GM21576 (cell line): ENCODE measurements at regions not wholly inside any gene's neighbourhood (a gene's known extent, or its start where the extent isn't known, plus 50 kb on each side); places are given as distances from the start of the nearest gene placed in this dataset.
A peak's percentile ranks its signal among the peaks of the same experiment; 100 is the strongest.
"Not testable (repeated sequence)": the region's sequence is repeated elsewhere in the genome, so short reads cannot be mapped to it uniquely, and the experiment has no call there.

Source experiments
- ATAC-seq: cut with Tn5 transposase; IDR thresholded peaks from one replicate; pipeline ENCODE4 v1.9.1; 2021; ENCODE audit warnings: mild to moderate bottlenecking, moderate library complexity; ENCODE audit not compliant: unreplicated experiment

DNA sequence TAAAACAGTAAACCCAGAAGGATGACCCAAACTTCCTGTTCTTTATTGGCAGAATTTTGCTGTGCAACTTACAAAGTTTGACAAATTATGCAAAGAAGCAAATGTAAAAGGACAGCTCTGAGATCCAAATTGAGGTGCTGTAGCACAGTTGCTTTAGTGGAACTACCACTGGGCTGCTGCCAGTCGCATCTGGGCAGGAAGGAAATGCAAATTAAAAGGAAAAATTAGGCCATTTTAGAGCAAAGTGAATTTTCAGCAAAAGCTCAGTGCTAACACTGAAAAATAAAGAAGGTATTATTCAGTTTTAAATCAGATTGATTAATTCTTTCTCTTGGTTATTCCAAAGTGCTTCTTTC is 104.5 kb downstream of the ZMAT3 start:
- peak; percentile 34 for ATAC-seq

DNA sequence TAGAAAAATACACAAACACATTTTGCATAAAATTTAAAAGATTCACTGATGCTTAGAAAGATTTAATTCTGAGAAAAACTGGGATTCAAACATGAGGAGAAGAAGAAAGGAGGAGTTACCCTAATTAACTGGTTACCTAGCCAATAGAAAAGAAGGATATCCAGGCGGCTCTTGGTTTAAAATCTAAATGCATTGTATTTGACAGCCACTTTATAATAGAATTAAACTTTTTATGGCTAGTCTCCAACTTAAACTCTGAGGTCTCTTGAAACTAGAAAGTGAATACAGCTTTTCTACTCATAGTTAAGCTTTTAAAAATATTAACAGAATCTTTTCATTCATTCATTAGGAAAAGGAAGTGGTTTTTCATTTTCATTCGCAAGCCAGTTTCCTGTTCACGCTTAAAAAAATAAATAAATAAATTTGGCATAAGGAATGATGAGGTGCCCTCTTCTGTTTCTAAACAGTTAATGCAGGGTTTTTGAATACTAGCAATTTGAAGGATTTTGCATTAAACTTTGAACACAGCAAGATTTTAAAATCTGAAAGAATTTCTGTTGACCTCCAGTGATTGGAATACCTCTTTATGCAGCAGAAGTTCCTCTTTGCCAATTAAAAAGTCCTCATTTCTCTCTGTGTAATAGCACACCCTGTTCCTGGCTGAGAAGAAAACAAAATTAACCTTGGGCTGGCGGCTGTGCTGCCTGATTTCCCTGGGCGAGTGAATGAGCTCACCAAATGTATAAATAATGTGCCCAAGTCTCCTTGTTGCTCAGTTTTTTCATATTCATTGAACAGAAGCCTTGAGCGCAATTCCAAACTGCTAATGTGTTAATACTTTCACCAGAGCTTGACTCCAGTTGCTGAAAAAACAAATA is 105.1 kb downstream of the ZMAT3 start:
- ATAC-seq: peak; percentile 36

DNA sequence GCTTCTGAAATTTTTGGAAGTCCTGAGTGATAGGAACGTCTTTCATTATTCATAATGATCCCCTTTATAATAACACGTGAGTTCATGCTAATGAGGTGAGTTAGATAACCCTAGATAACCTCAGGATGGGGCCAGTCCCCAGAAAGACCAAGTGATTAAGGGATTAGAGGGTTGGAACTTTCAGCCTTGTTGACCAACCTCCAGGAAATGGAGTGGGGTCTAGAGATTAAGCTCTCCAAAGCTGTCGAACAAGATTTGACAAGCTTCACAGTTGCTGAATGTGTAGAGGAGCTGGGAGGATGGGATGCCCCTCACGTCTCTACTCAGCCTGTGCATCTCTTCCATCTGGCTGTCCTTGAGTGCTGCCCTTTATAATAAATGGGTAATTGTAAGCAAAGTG is 107.1 kb downstream of the ZMAT3 start:
- no peak for ATAC-seq

DNA sequence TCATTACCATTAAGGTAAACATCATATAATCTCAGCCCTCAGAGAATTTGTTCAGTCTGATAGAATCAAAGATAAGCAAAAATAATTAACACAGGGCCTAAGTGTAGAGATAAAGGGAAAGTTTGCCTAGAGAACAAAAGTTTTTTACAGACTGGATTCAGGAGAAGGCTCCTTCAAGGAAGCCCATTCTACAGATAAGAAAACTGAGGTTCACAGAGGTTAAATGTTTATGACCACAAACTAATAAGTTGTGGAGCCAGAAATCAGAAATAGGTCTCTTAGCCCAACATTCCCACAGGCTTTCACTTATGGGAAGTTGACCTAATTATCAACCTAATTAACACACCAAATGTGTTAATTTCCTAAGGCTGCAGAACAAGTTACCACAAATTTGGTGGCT is 110.7 kb downstream of the ZMAT3 start:
- no peak for ATAC-seq

DNA sequence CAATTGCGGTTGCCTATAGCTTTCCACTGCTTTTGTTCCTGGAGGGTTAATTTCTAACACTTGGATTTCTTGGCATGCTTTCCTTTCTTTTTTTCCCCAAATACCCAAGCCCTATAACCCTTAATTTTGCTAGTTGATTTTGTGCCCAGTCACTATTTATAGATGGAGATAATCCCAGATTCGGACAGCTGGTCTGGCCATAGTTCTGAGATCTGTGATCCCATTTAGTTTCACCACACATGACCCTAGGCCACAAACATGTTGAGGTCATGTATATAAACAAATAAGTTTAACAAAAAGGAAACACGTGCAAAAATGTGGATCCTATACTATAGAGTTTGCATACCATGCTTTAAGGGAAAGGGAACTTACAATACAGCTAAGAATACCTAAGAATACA is 111.4 kb downstream of the ZMAT3 start:
- no peak for ATAC-seq

DNA sequence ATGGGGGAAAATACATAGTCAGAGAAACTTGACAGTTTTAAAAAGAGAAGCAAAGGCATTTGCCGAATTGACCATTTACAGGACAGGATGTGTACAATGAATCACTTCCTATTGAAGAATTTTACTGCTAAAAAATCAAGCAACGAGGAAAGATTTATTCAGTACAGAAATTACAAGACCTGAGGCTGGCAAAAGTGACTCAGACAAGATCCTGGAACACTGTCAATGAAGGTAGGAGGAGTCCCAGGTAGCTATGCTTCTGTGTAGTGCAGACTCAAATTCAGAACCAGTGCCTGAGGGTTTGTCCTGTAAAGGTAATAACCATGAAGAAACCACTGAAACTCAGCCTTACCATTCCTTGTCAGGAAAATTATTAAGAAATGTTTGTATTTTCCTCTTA is 120.9 kb downstream of the ZMAT3 start:
- ATAC-seq: no peak

DNA sequence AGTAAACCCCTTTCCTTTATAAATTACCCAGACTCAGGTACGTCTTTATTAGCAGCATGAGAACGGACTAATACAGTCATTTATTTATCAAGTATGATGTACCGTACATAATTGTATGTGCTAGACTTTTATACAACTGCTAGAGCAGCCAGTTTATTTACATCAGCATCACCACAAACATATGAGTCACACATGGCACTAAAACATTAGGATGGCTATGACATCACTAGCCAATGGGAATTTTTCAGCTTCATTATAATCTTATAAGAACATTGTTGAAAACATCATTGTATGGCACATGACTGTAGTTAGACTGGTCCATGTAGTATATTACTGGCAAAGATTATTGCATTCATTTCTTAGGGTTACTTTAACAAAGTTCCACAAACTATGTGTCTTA is 121.7 kb downstream of the ZMAT3 start:
- ATAC-seq: no peak

DNA sequence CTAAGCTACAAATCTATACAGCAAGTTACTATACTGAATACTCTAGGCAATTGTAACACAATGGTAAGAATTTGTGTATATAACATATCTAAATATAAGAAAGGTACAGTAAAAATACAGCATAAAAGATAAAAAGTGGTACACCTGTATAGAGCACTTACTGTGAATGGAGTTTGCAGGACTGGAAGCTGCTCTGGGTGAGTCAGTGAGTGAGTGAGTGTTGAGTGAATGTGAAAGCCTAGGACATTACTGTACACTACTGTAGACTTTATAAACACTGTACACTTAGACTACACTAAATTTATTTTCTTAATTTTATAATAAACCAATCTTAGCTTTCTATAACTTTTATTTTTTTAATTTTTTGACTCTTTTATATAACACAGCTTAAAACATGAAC is 123.1 kb downstream of the ZMAT3 start:
- no peak for ATAC-seq

DNA sequence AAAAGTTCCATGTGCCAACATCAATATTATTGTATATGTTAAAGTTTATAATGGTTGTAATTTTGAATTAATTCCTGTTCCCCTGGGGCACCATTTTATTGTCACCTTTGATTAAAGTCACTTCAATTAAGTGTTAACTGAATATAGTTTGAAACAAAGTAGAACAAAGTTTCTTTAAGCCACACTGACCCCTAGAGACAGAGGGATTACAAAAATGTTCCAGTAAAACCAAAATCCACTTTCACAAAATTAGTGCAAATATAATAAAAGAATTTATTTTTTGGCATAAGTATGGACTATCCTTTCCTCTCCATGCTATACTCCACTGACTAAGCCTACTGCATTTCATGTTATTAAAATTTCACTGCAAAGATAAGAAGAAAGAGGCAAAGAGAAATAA is 123.9 kb downstream of the ZMAT3 start:
- ATAC-seq: no peak

DNA sequence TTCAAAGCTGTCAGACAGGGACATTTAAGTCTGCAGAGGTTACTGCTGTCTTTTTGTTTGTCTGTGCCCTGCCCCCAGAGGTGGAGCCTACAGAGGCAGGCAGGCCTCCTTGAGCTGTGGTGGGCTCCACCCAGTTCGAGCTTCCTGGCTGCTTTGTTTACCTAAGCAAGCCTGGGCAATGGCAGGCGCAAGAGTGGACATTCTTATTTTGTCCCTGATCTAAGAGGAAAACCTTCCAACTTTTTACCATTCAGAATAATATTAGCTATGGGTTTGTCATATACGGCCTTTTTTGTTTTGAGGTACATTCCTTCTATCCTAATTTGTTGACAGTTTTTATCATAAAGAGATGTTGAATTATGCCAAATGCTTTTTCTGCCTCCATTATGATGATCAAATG is 129.3 kb downstream of the ZMAT3 start:
- not testable (repeated sequence) for ATAC-seq

DNA sequence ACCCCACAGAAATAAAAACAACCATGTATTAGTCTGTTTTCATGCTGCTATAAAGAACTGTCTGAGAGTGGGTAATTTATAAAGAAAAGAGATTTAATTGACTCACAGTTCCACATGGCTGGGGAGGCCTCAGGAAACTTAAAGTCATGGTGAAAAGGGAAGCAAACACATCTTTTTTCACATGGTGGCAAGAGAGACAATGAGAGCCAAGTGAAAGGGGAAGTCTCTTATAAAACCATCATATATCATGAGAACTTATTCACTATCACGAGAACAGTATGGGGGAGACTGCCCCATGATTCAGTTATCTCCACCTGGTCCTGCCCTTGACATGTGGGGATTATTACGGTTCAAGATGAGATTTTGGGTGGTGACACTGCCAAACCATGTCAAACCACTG is 141.5 kb downstream of the ZMAT3 start:
- no peak for ATAC-seq

DNA sequence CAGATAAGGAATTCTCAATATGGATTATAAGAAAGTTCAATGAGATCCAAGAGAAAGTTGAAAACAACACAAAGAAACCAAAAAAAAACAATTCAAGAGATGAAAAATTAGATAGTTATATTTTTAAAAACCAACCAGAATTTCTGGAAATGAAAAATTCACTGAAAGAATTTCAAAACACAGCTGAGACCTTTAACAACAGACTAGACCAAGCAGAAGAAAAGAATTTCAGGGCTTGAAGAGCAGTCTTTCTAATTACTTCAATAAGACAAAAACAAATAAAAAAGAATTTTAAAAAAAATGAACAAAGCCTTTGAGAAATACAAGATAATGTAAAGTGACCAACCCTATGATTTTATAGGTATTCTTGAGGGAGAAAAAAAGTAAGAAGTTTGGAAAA is 155.4 kb downstream of the ZMAT3 start:
- ATAC-seq: no peak

DNA sequence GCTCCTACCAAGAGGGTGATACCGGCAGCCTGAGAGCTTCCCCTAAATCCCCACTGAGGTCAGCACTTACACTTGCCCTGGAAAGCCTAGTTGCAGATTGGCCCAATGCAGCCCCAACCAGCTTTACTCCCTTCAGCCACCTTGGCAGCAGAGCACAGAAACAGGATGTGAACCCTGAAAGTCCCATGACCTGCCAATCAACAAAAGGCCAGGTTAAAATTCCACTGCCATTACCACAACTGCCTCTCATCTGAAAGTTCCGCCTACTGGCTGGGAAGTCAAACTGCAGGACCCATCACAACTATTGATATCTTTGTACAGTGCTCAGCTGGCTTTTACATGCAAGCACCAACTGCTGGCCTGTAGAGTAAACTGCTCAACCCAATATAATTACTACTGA is 156.2 kb downstream of the ZMAT3 start:
- peak; percentile 59 for ATAC-seq

DNA sequence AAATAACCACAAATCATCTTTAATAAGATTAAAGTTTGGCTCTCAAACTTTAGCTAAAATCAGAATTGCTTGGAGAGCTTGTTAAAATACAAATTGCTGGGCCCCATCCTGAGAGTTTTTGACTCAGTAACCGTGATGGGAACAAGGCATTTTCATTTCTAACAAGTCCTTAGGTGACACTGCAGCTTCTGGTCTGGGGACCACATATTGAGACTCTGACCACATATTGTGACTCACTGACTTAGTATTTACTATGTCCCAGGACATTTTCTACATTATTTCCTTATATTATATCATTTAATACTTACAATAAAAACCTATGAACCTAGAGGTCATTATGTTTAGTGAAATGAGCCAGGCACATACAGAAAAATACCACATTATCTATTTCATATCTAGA is 164.5 kb downstream of the ZMAT3 start:
- no peak for ATAC-seq

DNA sequence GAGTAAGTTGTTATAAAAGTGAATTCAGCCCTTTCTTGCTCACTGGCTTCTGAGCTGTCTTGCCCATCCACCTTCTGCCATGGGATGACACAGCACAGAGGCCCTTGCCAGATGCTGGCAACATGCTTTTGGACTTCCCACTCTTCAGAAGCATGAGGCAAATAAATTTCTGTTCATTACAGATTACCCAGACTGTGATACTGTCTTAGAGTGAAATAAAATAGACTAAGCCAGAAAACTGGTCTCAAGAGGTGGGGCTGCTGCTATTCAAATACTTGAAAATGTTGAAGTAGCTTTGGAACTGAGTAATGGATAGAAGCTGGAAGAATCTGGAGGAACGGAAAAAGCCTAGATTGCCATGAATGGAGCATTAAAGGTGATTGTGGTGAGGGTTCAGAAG is 170.4 kb downstream of the ZMAT3 start:
- no peak for ATAC-seq

DNA sequence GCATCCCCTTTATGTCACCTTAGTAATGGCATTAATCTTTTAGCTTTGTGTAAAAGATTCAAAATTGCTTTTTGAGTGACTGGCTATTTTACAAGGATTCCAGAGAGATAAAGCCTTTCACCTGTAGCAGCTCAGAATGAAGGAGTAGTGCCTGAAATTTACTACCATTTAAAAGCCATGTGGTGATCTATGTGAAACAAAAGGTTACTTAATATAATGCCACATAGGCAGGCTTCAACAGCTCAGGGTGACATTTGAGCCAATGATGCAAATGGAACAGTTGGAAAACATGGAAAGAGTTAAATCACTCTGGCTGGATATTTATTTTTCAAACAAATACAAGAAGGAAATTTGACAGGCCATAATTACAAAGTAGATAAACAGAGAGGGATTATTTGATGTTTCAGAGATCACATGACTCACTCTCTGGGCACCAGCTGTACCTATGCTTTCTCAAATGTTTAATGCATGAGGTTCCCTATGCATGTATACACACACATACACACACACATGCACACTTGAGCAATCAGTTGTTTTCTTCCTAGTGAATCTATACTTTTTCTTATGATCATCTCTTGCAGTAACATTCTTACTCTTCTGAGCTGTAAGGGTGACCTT is 171.5 kb downstream of the ZMAT3 start:
- ATAC-seq: no peak

DNA sequence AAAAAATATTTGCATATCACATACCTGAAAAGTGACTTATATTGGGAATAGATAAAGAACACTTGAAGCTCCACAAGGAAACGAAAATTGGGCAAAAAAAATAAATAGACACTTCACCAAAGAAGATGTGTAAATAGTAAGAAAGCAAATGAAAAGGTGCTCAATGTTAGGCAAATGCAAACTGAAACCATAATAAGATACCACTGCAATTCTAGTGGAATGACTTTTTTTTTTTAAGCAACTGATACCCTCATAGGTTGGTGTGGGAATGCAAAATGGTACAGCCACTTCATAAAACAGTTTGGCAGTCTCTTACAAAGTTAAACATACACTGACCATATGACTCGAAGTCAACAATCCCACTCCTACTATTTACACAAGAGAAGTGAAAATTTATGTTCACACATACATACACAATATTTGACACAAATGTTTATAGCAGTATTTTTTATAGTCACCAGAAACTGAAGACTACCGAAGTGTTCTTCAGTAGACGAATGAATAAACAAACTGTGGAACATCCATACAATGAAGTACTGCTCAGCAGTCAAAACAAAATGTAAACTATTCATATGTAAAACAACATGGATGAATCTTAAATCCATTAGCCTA is 176.3 kb downstream of the ZMAT3 start:
- ATAC-seq: no peak
